Left lung (tissue), 4 donors: ENCODE measurements at regions not wholly inside any gene's neighbourhood (a gene's known extent, or its start where the extent isn't known, plus 50 kb on each side); places are given as distances from the start of the nearest gene placed in this dataset.
A peak's percentile ranks its signal among the peaks of the same experiment; 100 is the strongest.

Experiments used
- ATAC-seq: fragments of 200-7000 bp; cut with Tn5 transposase; one replicate; pipeline ENCODE4 v1.9.1; 2020; ENCODE audit warnings: moderate library complexity
- DNase-seq, 4 donors: peaks; one replicate each; pipeline ENCODE4 v3.0.0-alpha.2; 2013 to 2020
- H3K27ac ChIP-seq, 2 donors: fragments of 200-600 bp; sonication (generic) in 1 of 2; one replicate each; pipeline versions ENCODE4 v1.5.0 to v1.8.0; 2020 to 2021
- H3K27me3 ChIP-seq, 2 donors: fragments of 200-600 bp; sonication (generic) in 1 of 2; one replicate each; pipeline versions ENCODE4 v1.5.0 to v1.8.0; 2020 to 2021
- H3K36me3 ChIP-seq, 2 donors: fragments of 200-600 bp; sonication (generic) in 1 of 2; one replicate each; pipeline versions ENCODE4 v1.5.0 to v1.8.0; 2020 to 2021
- H3K4me1 ChIP-seq, 2 donors: fragments of 200-600 bp; one replicate each; pipeline ENCODE4 v1.8.0; 2021
- H3K4me3 ChIP-seq, 2 donors: fragments of 200-600 bp; sonication (generic) in 1 of 2; one replicate each; pipeline versions ENCODE4 v1.5.0 to v1.8.0; 2020 to 2021; ENCODE audit warnings: mild to moderate bottlenecking in 1 of 2
- H3K9me3 ChIP-seq, 2 donors: fragments of 200-600 bp; sonication (generic) in 1 of 2; one replicate each; pipeline versions ENCODE4 v1.5.0 to v1.8.0; 2020 to 2021
- CTCF ChIP-seq, 2 donors: fragments of 200-600 bp; sonication (generic) in 1 of 2; IDR thresholded peaks; one replicate each; pipeline versions ENCODE4 v1.5.0 to v1.8.0; 2021; ENCODE audit warnings: antibody characterized with exemption in 2 of 2
- intact Hi-C, 2 donors: fragments of 100-400 bp; cut with DNase I; formaldehyde crosslinking; loops; one replicate each; pipeline versions ENCODE4 v1.11.2 to v1.14.2; 2022
- donor health status: DM: no; HTN: yes; CAD: no.
- donor health status: DM: no; HTN: no; CAD: no.

- Histone ChIP-seq H3K27me3 (peaks cover 0 to 20% of the 10 kb centered on the region in 2 donors), H3K27ac (no peak overlapping the region), H3K9me3 (peaks cover 0 to 2% of the 10 kb centered on the region in 2 donors), H3K4me1 (no peaks in the 10 kb centered on the region), H3K36me3 (no peaks in the 10 kb centered on the region), H3K4me3 (no peak overlapping the region)
- TF ChIP-seq CTCF (IDR thresholded peaks at IDR 0.05): no peak
- ATAC-seq: no peak
- no peak for DNase-seq
- intact Hi-C loops: no loop called here
Measured at GRCh38 chr1:30183006-30183405, 540.4 kb downstream of the MATN1 start.

- Histone ChIP-seq H3K4me3 (no peak overlapping the region), H3K27ac (no peak overlapping the region), H3K9me3 (peaks cover 0 to 2% of the 10 kb centered on the region in 2 donors), H3K36me3 (no peaks in the 10 kb centered on the region), H3K4me1 (no peaks in the 10 kb centered on the region), H3K27me3 (peaks cover 0 to 7% of the 10 kb centered on the region in 2 donors)
- no peak for TF ChIP-seq CTCF (IDR thresholded peaks at IDR 0.05)
- ATAC-seq: no peak
- DNase-seq: no peak
- intact Hi-C loops: no loop called here
Measured at GRCh38 chr1:30179942-30180543, 543.3 kb downstream of the MATN1 start.

- no peak overlapping the region for H3K4me3 ChIP-seq
- intact Hi-C loops: no loop called here
- TF ChIP-seq CTCF (IDR thresholded peaks at IDR 0.05): no peak
Measured at GRCh38 chr1:30176477-30176876, 546.9 kb downstream of the MATN1 start.

GRCh38 chr1:30174499-30174898 is 548.9 kb downstream of the MATN1 start:
- H3K9me3 ChIP-seq: peaks cover 0 to 2% of the 10 kb centered on the region in 2 donors
- intact Hi-C loops: no loop called here
- H3K4me1 ChIP-seq: no peaks in the 10 kb centered on the region
- H3K27me3 ChIP-seq: peaks cover 0 to 4% of the 10 kb centered on the region in 2 donors
- H3K4me3 ChIP-seq: no peak overlapping the region
- no peak for ATAC-seq
- DNase-seq: no peak
- H3K27ac ChIP-seq: no peak overlapping the region
- no peaks in the 10 kb centered on the region for H3K36me3 ChIP-seq
- TF ChIP-seq CTCF (IDR thresholded peaks at IDR 0.05): no peak

More at GRCh38 chr1:30176477-30176876, 546.9 kb downstream of the MATN1 start:
- DNase-seq (no peak), ATAC-seq (peak; percentile 82)
- H3K27ac ChIP-seq: no peak overlapping the region
- peaks cover 0 to 2% of the 10 kb centered on the region in 2 donors for H3K9me3 ChIP-seq
- H3K27me3 ChIP-seq: peaks cover 0 to 4% of the 10 kb centered on the region in 2 donors
- H3K36me3 ChIP-seq: no peaks in the 10 kb centered on the region
- H3K4me1 ChIP-seq: no peaks in the 10 kb centered on the region

GRCh38 chr1:30173560-30173959 is 549.8 kb downstream of the MATN1 start:
- Histone ChIP-seq H3K9me3 (peaks cover 0 to 2% of the 10 kb centered on the region in 2 donors), H3K36me3 (no peaks in the 10 kb centered on the region), H3K4me1 (no peaks in the 10 kb centered on the region), H3K27me3 (peaks cover 0 to 4% of the 10 kb centered on the region in 2 donors), H3K4me3 (no peak overlapping the region), H3K27ac (no peak overlapping the region)
- intact Hi-C loops: no loop called here
- DNase-seq (no peak), ATAC-seq (no peak)
- TF ChIP-seq CTCF (IDR thresholded peaks at IDR 0.05): no peak
